HG03175 (cell line): ENCODE measurements at regions not wholly inside any gene's neighbourhood (a gene's known extent, or its start where the extent isn't known, plus 50 kb on each side); places are given as distances from the start of the nearest gene placed in this dataset.
"Not testable (repeated sequence)": the region's sequence is repeated elsewhere in the genome, so short reads cannot be mapped to it uniquely, and the experiment has no call there.

ENCODE experiments used
- ATAC-seq: cut with Tn5 transposase; IDR thresholded peaks from one replicate; pipeline ENCODE4 v1.9.1; 2021; ENCODE audit warnings: mild to moderate bottlenecking, moderate library complexity; ENCODE audit not compliant: unreplicated experiment

GRCh38 chr4:121616449-121616848, 80.3 kb downstream of the ANXA5 start:
- not testable (repeated sequence) for ATAC-seq

GRCh38 chr4:121614101-121614500, 82.7 kb downstream of the ANXA5 start:
- ATAC-seq = no peak

- no peak for ATAC-seq
These were observed 97.7 kb downstream of the ANXA5 start for GRCh38 chr4:121599049-121599448.

GRCh38 chr4:121597346-121597934, 99.3 kb downstream of the ANXA5 start:
- no peak for ATAC-seq

- ATAC-seq = no peak
These were observed 101.8 kb downstream of the ANXA5 start for GRCh38 chr4:121594796-121595526.

GRCh38 chr4:121593760-121594159, 103.0 kb downstream of the ANXA5 start:
- no peak for ATAC-seq

- ATAC-seq = not testable (repeated sequence)
These were observed 104.5 kb downstream of the ANXA5 start for GRCh38 chr4:121592257-121592656.

- no peak for ATAC-seq
These were observed 111.9 kb downstream of the ANXA5 start for GRCh38 chr4:121584836-121585235.

GRCh38 chr4:121583396-121583795, 113.4 kb downstream of the ANXA5 start:
- no peak for ATAC-seq

GRCh38 chr4:121582296-121582695, 114.5 kb downstream of the ANXA5 start:
- ATAC-seq = no peak

- ATAC-seq = not testable (repeated sequence)
These were observed 121.4 kb downstream of the ANXA5 start for GRCh38 chr4:121575392-121575791.

- no peak for ATAC-seq
These were observed 122.2 kb downstream of the ANXA5 start for GRCh38 chr4:121574618-121575017.

GRCh38 chr4:121567748-121568147, 129.0 kb downstream of the ANXA5 start:
- ATAC-seq = no peak

- no peak for ATAC-seq
These were observed 131.9 kb downstream of the ANXA5 start for GRCh38 chr4:121564840-121565375.

GRCh38 chr4:121562811-121563210, 134.0 kb downstream of the ANXA5 start:
- no peak for ATAC-seq

- no peak for ATAC-seq
These were observed 141.3 kb downstream of the ANXA5 start for GRCh38 chr4:121555315-121556107.

- no peak for ATAC-seq
These were observed 142.4 kb downstream of the ANXA5 start for GRCh38 chr4:121554382-121554781.

GRCh38 chr4:121551881-121552280, 144.9 kb downstream of the ANXA5 start:
- ATAC-seq = no peak

GRCh38 chr4:121551271-121551670, 145.5 kb downstream of the ANXA5 start:
- ATAC-seq = no peak

- ATAC-seq = no peak
These were observed 155.1 kb downstream of the ANXA5 start for GRCh38 chr4:121541696-121542095.

GRCh38 chr4:121535351-121535750, 154.5 kb upstream of the QRFPR start:
- ATAC-seq = no peak

- ATAC-seq = no peak
These were observed 153.4 kb upstream of the QRFPR start for GRCh38 chr4:121534187-121534586.
